HCT116 (cell line): ENCODE measurements at regions not wholly inside any gene's neighbourhood (a gene's known extent, or its start where the extent isn't known, plus 50 kb on each side); places are given as distances from the start of the nearest gene placed in this dataset.

Source experiments
- ATAC-seq: fragments of 200-7000 bp; cut with Tn5 transposase; 2 replicates; pipeline ENCODE4 v1.9.1; 2020; ENCODE audit warnings: mild to moderate bottlenecking, moderate library complexity
- BruUV-seq: library from RNA; stranded (reverse); fragments of 400-500 nt; replicated peaks from 2 replicates; lab custom pipeline; 2021; lab: Mats Ljungman, UMichigan
- CTCF ChIA-PET: fragments of 300-600 bp; sonication (Branson Sonifier 250); formaldehyde crosslinking; loops from one replicate; lab custom pipeline; 2021; ENCODE audit warnings: antibody characterized with exemption; lab: Charles Lee
- POLR2A ChIA-PET: fragments of 300-600, 350-600 bp; sonication (Branson Sonifier 250); formaldehyde crosslinking; loops from one replicate; lab custom pipeline; 2021; ENCODE audit warnings: antibody characterized with exemption; lab: Charles Lee
- RAD21 ChIA-PET, 2 experiments: fragments of 300-600 bp; sonication (Branson Sonifier 250); formaldehyde crosslinking; loops; one replicate each; lab custom pipeline; 2023; ENCODE audit warnings: low total read pairs in 2 of 2; ENCODE audit not compliant: uncharacterized antibody in 2 of 2, unreplicated experiment in 2 of 2, low non-redundant PET in 1 of 2; lab: Charles Lee
- DNase-seq: peaks from one replicate; pipeline ENCODE4 v3.0.0-alpha.2; 2010; ENCODE audit warnings: low read depth, low spot score
- H2AFZ ChIP-seq: fragments of 200-600 bp; shearing (Covaris generic), sonication (generic); 2 replicates; pipeline ENCODE4 v1.6.1; 2017; ENCODE audit warnings: low read depth, mixed run types, mixed read lengths, antibody characterized with exemption, low read length; ENCODE audit not compliant: poor library complexity, severe bottlenecking
- H3K27ac ChIP-seq: 2 replicates; pipeline ENCODE4 v1.5.1; 2012; ENCODE audit warnings: low read depth, low read length
- H3K27me3 ChIP-seq: fragments of 200-600 bp; sonication (generic); 2 replicates; pipeline ENCODE4 v1.6.1; 2016; ENCODE audit warnings: mixed run types, low read length, mixed read lengths; ENCODE audit not compliant: insufficient read depth
- H3K36me3 ChIP-seq, 2 experiments: fragments of 200-500 bp in 1 of 2; fragments of 200-600 bp in 1 of 2; sonication (Bioruptor generic) in 1 of 2; sonication (generic) in 1 of 2; 2 replicates each; pipeline versions ENCODE4 v1.5.1 to v1.6.1; 2014 to 2016; ENCODE audit warnings: low read length in 2 of 2, inconsistent platforms in 1 of 2, mixed read lengths in 1 of 2, mixed run types in 1 of 2; ENCODE audit not compliant: insufficient read depth in 2 of 2, control insufficient read depth in 1 of 2
- H3K4me1 ChIP-seq, 2 experiments: fragments of 200-600 bp in 1 of 2; sonication (generic) in 1 of 2; 2 replicates each; pipeline versions ENCODE4 v1.5.1 to v1.6.1; 2012 to 2017; ENCODE audit warnings: low read length in 2 of 2, inconsistent platforms in 1 of 2, mild to moderate bottlenecking in 1 of 2, mixed read lengths in 1 of 2, mixed run types in 1 of 2, moderate library complexity in 1 of 2; ENCODE audit not compliant: insufficient read depth in 2 of 2, control insufficient read depth in 1 of 2
- H3K4me2 ChIP-seq: fragments of 200-600 bp; sonication (generic); 2 replicates; pipeline ENCODE4 v1.6.1; 2017; ENCODE audit warnings: mixed run types, low read length, mixed read lengths
- H3K4me3 ChIP-seq, 2 experiments: fragments of 200-600 bp in 1 of 2; sonication (generic) in 1 of 2; replicated peaks in 1 of 2; 2 replicates each; pipeline ENCODE4 v1.5.1; 2011 to 2016; ENCODE audit warnings: low read length in 2 of 2, control low read depth in 1 of 2, low read depth in 1 of 2, mild to moderate bottlenecking in 1 of 2, mixed read lengths in 1 of 2, mixed run types in 1 of 2
- H3K79me2 ChIP-seq: fragments of 200-600 bp; sonication (generic); 2 replicates; pipeline ENCODE4 v1.6.1; 2017; ENCODE audit warnings: mild to moderate bottlenecking, mixed run types, low read length, moderate library complexity, mixed read lengths; ENCODE audit not compliant: insufficient read depth
- H3K9ac ChIP-seq: fragments of 200-600 bp; sonication (generic); 2 replicates; pipeline ENCODE4 v1.6.1; 2016; ENCODE audit warnings: low read length, mixed read lengths
- H3K9me2 ChIP-seq: fragments of 200-600 bp; sonication (generic), shearing (Covaris generic); 2 replicates; pipeline ENCODE4 v1.6.1; 2017; ENCODE audit warnings: mixed run types, mild to moderate bottlenecking, moderate library complexity; ENCODE audit not compliant: insufficient read depth
- H3K9me3 ChIP-seq, 2 experiments: fragments of 200-500 bp in 1 of 2; fragments of 200-600 bp in 1 of 2; sonication (Bioruptor generic) in 1 of 2; sonication (generic) in 1 of 2; 2 replicates each; pipeline ENCODE4 v1.6.1; 2014 to 2017; ENCODE audit warnings: low read length in 2 of 2, mixed read lengths in 2 of 2, inconsistent platforms in 1 of 2, low read depth in 1 of 2, mild to moderate bottlenecking in 1 of 2, mixed run types in 1 of 2, moderate library complexity in 1 of 2; ENCODE audit not compliant: control insufficient read depth in 1 of 2, insufficient read depth in 1 of 2
- H4K20me1 ChIP-seq: fragments of 200-600 bp; sonication (generic), shearing (Covaris generic); 2 replicates; pipeline ENCODE4 v1.6.1; 2017; ENCODE audit warnings: mixed run types, mild to moderate bottlenecking, moderate library complexity; ENCODE audit not compliant: insufficient read depth
- ATF3 ChIP-seq: IDR thresholded peaks from 2 replicates; pipeline ENCODE4 v1.6.1; 2012
- CEBPB ChIP-seq: IDR thresholded peaks from 2 replicates; pipeline ENCODE4 v1.6.1; 2012; ENCODE audit warnings: low read depth
- CTCF ChIP-seq, 3 experiments: fragments of 200-600 bp in 1 of 3; sonication (generic) in 1 of 3; IDR thresholded peaks in 2 of 3; conservative IDR thresholded peaks in 1 of 3; 2 replicates each; pipeline ENCODE4 v1.5.1; 2012 to 2017; ENCODE audit warnings: low read depth in 2 of 3, low read length in 2 of 3, antibody characterized with exemption in 1 of 3, borderline replicate concordance in 1 of 3, control low read depth in 1 of 3, mild to moderate bottlenecking in 1 of 3, mixed read lengths in 1 of 3, mixed run types in 1 of 3, moderate library complexity in 1 of 3; ENCODE audit not compliant: insufficient read depth in 1 of 3
- EGR1 ChIP-seq: IDR thresholded peaks from 2 replicates; pipeline ENCODE4 v1.6.1; 2012; ENCODE audit warnings: low read depth
- EZH2 ChIP-seq: fragments of 200-600 bp; sonication (generic); IDR thresholded peaks from 2 replicates; pipeline ENCODE4 v1.6.1; 2017; ENCODE audit warnings: antibody characterized with exemption, mixed run types
- EZH2phosphoT487 ChIP-seq: fragments of 200-600 bp; IDR thresholded peaks from 2 replicates; pipeline ENCODE4 v1.6.1; 2018; ENCODE audit warnings: antibody characterized with exemption, borderline replicate concordance
- FOSL1 ChIP-seq: IDR thresholded peaks from 2 replicates; pipeline ENCODE4 v1.6.1; 2012; ENCODE audit warnings: low read depth
- JUND ChIP-seq: IDR thresholded peaks from 2 replicates; pipeline ENCODE4 v1.6.1; 2012
- MAX ChIP-seq: IDR thresholded peaks from 2 replicates; pipeline ENCODE4 v1.6.1; 2012
- POLR2A ChIP-seq: IDR thresholded peaks from 2 replicates; pipeline ENCODE4 v1.7.0; 2011; ENCODE audit warnings: borderline replicate concordance; ENCODE audit not compliant: insufficient read depth, insufficient read length; ENCODE audit errors: extremely low read depth
- REST ChIP-seq: IDR thresholded peaks from 2 replicates; pipeline ENCODE4 v1.6.1; 2012; ENCODE audit warnings: low read depth
- SIN3A ChIP-seq: IDR thresholded peaks from 2 replicates; pipeline ENCODE4 v1.6.1; 2012; ENCODE audit warnings: low read depth
- SP1 ChIP-seq: IDR thresholded peaks from 2 replicates; pipeline ENCODE4 v1.6.1; 2012; ENCODE audit warnings: low read depth
- SRF ChIP-seq: IDR thresholded peaks from 2 replicates; pipeline ENCODE4 v1.6.1; 2012; ENCODE audit warnings: low read depth
- TCF7L2 ChIP-seq: IDR thresholded peaks from 2 replicates; pipeline ENCODE4 v1.7.0; 2011; ENCODE audit warnings: borderline replicate concordance, inconsistent platforms; ENCODE audit not compliant: insufficient read depth, insufficient read length; ENCODE audit errors: extremely low read depth
- YY1 ChIP-seq: IDR thresholded peaks from 2 replicates; pipeline ENCODE4 v1.6.1; 2011; ENCODE audit warnings: low read length, low read depth, moderate library complexity, mild to moderate bottlenecking; ENCODE audit not compliant: insufficient replicate concordance; ENCODE audit errors: extremely low read depth
- ZBTB33 ChIP-seq: IDR thresholded peaks from 2 replicates; pipeline ENCODE4 v1.6.1; 2011; ENCODE audit warnings: mild to moderate bottlenecking, low read length, moderate library complexity; ENCODE audit not compliant: insufficient replicate concordance; ENCODE audit errors: extremely low read depth
- ZFX ChIP-seq: fragments of 450-650 bp; IDR thresholded peaks from 2 replicates; pipeline ENCODE4 v1.6.1; 2017
- ZNF274 ChIP-seq: fragments of 200-500 bp; sonication (Bioruptor generic); IDR thresholded peaks from 2 replicates; pipeline ENCODE4 v1.6.1; 2014; ENCODE audit warnings: mild to moderate bottlenecking, low read depth, low read length, inconsistent platforms
- intact Hi-C: fragments of 100-400 bp; cut with micrococcal nuclease; formaldehyde crosslinking; loops from 2 replicates; pipeline ENCODE4 v1.10.0; 2022

- Histone ChIP-seq H3K27ac (no peak overlapping the region), H3K79me2 (no peaks in the 10 kb centered on the region), H3K4me2 (no peak overlapping the region), H4K20me1 (no peaks in the 10 kb centered on the region), H3K4me1 (no peaks in the 10 kb centered on the region), H3K36me3 (no peaks in the 10 kb centered on the region), H3K4me3 (no peak overlapping the region), H3K9me3 (no peaks in the 10 kb centered on the region), H3K9ac (no peak overlapping the region), H2AFZ (no peak overlapping the region), H3K9me2 (no peaks in the 10 kb centered on the region), H3K27me3 (no peaks in the 10 kb centered on the region)
- intact Hi-C loops, result no loop called here
- ATAC-seq (no peak), DNase-seq (no peak)
- ChIA-PET RAD21 (no interaction called here), CTCF (no interaction called here), POLR2A (no interaction called here)
- no TSS peak for BruUV-seq
- TF ChIP-seq SRF (no peak), CTCF (IDR thresholded peaks at IDR 0.05 in 2 of 3, conservative IDR thresholded peaks at IDR 0.05 in 1 of 3; ENCODE audit: borderline replicate concordance in 1 of 3, insufficient read depth in 1 of 3, low read depth in 2 of 3, low read length in 2 of 3) (no peak), ZFX (no peak), ZBTB33 (no peak), SP1 (no peak), EGR1 (no peak), JUND (no peak), SIN3A (no peak), FOSL1 (no peak), TCF7L2 (no peak), YY1 (no peak), MAX (no peak), EZH2 (no peak), POLR2A (no peak), ZNF274 (no peak), EZH2phosphoT487 (no peak), REST (no peak), ATF3 (no peak), CEBPB (no peak)
Measured at GRCh38 chr5:118295045-118295444, 693.3 kb downstream of the DTWD2 start.
